ENCODE measurements at regions not wholly inside any gene's neighbourhood (a gene's known extent, or its start where the extent isn't known, plus 50 kb on each side); places are given as distances from the start of the nearest gene placed in this dataset.
A peak's percentile ranks its signal among the peaks of the same experiment; 100 is the strongest.

- H3K79me2 ChIP-seq (ENCODE audit: low read depth), result no peaks in the 10 kb centered on the region
- no peak overlapping the region for H3K4me3 ChIP-seq
- H3K4me1 ChIP-seq, result peaks cover 6% of the 10 kb centered on the region
- H4K20me1 ChIP-seq (ENCODE audit: low read depth), result no peaks in the 10 kb centered on the region
- H3K9ac ChIP-seq, result no peak overlapping the region
- DNase-seq (ENCODE audit: low spot score), result no peak
- Mint-ChIP-seq H3K9me3 (peaks cover 10% of the 10 kb centered on the region), H3K36me3 (peaks cover 5% of the 10 kb centered on the region), H3K4me3 (no peak overlapping the region), H3K27ac (no peak overlapping the region), H3K4me1 (no peaks in the 10 kb centered on the region), H3K27me3 (ENCODE audit: insufficient read depth, low read depth) (no peaks in the 10 kb centered on the region)
- H3K27ac ChIP-seq, result no peak overlapping the region
- TF ChIP-seq EZH2 (IDR thresholded peaks at IDR 0.05) (no peak), EZH2phosphoT487 (IDR thresholded peaks at IDR 0.05) (no peak), CTCF (IDR thresholded peaks at IDR 0.05) (no peak)
- H3K9me3 ChIP-seq (ENCODE audit: low read depth), result peaks cover 6% of the 10 kb centered on the region
- no peak overlapping the region for H2AFZ ChIP-seq (replicated peaks)
- no peak overlapping the region for H3K4me2 ChIP-seq
- H3F3A ChIP-seq (ENCODE audit: low read depth), result no peaks in the 10 kb centered on the region
- peaks cover 7% of the 10 kb centered on the region for H3K36me3 ChIP-seq
- H3K27me3 ChIP-seq, result no peaks in the 10 kb centered on the region
These were observed 585.4 kb downstream of the SNAPC1 start for GRCh38 chr14:62347562-62348011.

GRCh38 chr14:62357362-62357761 lies 595.1 kb downstream of the SNAPC1 start:
- Mint-ChIP-seq H3K27ac (no peak overlapping the region), H3K36me3 (peaks cover under 1% of the 10 kb centered on the region)
- TF ChIP-seq EZH2 (IDR thresholded peaks at IDR 0.05) (no peak), EZH2phosphoT487 (IDR thresholded peaks at IDR 0.05) (peak; percentile 91)

GRCh38 chr14:62364161-62364560 lies 601.9 kb downstream of the SNAPC1 start:
- Histone ChIP-seq H3K9me3 (ENCODE audit: low read depth) (no peaks in the 10 kb centered on the region), H3K27ac (no peak overlapping the region), H3K4me3 (no peak overlapping the region), H3F3A (ENCODE audit: low read depth) (no peaks in the 10 kb centered on the region), H3K4me1 (peaks cover 8% of the 10 kb centered on the region), H3K4me2 (no peak overlapping the region), H4K20me1 (ENCODE audit: low read depth) (no peaks in the 10 kb centered on the region), H3K9ac (no peak overlapping the region), H2AFZ (replicated peaks) (no peak overlapping the region), H3K36me3 (no peaks in the 10 kb centered on the region), H3K79me2 (ENCODE audit: low read depth) (no peaks in the 10 kb centered on the region), H3K27me3 (no peaks in the 10 kb centered on the region)
- peaks cover 10% of the 10 kb centered on the region for H3K4me1 Mint-ChIP-seq
- DNase-seq (ENCODE audit: low spot score), result no peak
- no peak for TF ChIP-seq CTCF (IDR thresholded peaks at IDR 0.05)
- peaks cover 11% of the 10 kb centered on the region for H3K9me3 Mint-ChIP-seq
- H3K36me3 Mint-ChIP-seq, result no peaks in the 10 kb centered on the region
- no peak overlapping the region for H3K4me3 Mint-ChIP-seq
- H3K27ac Mint-ChIP-seq, result no peak overlapping the region
- no peaks in the 10 kb centered on the region for H3K27me3 Mint-ChIP-seq (ENCODE audit: insufficient read depth, low read depth)

More at GRCh38 chr14:62357362-62357761, 595.1 kb downstream of the SNAPC1 start:
- Histone ChIP-seq H3K4me1 (peaks cover 22% of the 10 kb centered on the region), H3F3A (ENCODE audit: low read depth) (peaks cover 15% of the 10 kb centered on the region), H3K36me3 (peaks cover 2% of the 10 kb centered on the region), H3K27me3 (no peaks in the 10 kb centered on the region), H3K27ac (no peak overlapping the region), H3K4me2 (no peak overlapping the region), H2AFZ (replicated peaks) (no peak overlapping the region), H3K79me2 (ENCODE audit: low read depth) (no peaks in the 10 kb centered on the region), H4K20me1 (ENCODE audit: low read depth) (peaks cover 5% of the 10 kb centered on the region), H3K9me3 (ENCODE audit: low read depth) (peaks cover 6% of the 10 kb centered on the region), H3K4me3 (no peak overlapping the region), H3K9ac (no peak overlapping the region)
- Mint-ChIP-seq H3K4me1 (peaks cover 16% of the 10 kb centered on the region), H3K9me3 (peaks cover 21% of the 10 kb centered on the region), H3K27me3 (ENCODE audit: insufficient read depth, low read depth) (peaks cover 3% of the 10 kb centered on the region), H3K4me3 (no peak overlapping the region)
- DNase-seq (ENCODE audit: low spot score), result peak; percentile 31

GRCh38 chr14:62364800-62365280 lies 602.6 kb downstream of the SNAPC1 start:
- Histone ChIP-seq H3F3A (ENCODE audit: low read depth) (no peaks in the 10 kb centered on the region), H3K4me2 (no peak overlapping the region), H3K4me1 (peaks cover 2% of the 10 kb centered on the region), H3K4me3 (no peak overlapping the region), H2AFZ (replicated peaks) (no peak overlapping the region), H4K20me1 (ENCODE audit: low read depth) (no peaks in the 10 kb centered on the region), H3K36me3 (no peaks in the 10 kb centered on the region), H3K79me2 (ENCODE audit: low read depth) (no peaks in the 10 kb centered on the region), H3K27ac (no peak overlapping the region), H3K9ac (no peak overlapping the region), H3K27me3 (no peaks in the 10 kb centered on the region), H3K9me3 (ENCODE audit: low read depth) (no peaks in the 10 kb centered on the region)
- no peaks in the 10 kb centered on the region for H3K27me3 Mint-ChIP-seq (ENCODE audit: insufficient read depth, low read depth)
- no peaks in the 10 kb centered on the region for H3K36me3 Mint-ChIP-seq
- H3K9me3 Mint-ChIP-seq, result peaks cover 11% of the 10 kb centered on the region
- TF ChIP-seq EZH2 (IDR thresholded peaks at IDR 0.05) (no peak), EZH2phosphoT487 (IDR thresholded peaks at IDR 0.05) (no peak), CTCF (IDR thresholded peaks at IDR 0.05) (no peak)
- no peak overlapping the region for H3K4me3 Mint-ChIP-seq
- H3K4me1 Mint-ChIP-seq, result peaks cover 6% of the 10 kb centered on the region
- H3K27ac Mint-ChIP-seq, result no peak overlapping the region
- no peak for DNase-seq (ENCODE audit: low spot score)

Data from neural progenitor cell (in vitro differentiated cells).